GM18517 (cell line): ENCODE measurements at regions not wholly inside any gene's neighbourhood (a gene's known extent, or its start where the extent isn't known, plus 50 kb on each side); places are given as distances from the start of the nearest gene placed in this dataset.

Source experiments
- ATAC-seq: cut with Tn5 transposase; IDR thresholded peaks from one replicate; pipeline ENCODE4 v1.9.1; 2021; ENCODE audit warnings: mild to moderate bottlenecking, moderate library complexity; ENCODE audit not compliant: unreplicated experiment

GRCh38 chr6:139497345-139497961 lies 123.0 kb upstream of the CITED2 start:
- no peak for ATAC-seq

- ATAC-seq: no peak
Measured at GRCh38 chr6:139496654-139497344, 122.4 kb upstream of the CITED2 start.

- no peak for ATAC-seq
Measured at GRCh38 chr6:139494376-139494990, 120.0 kb upstream of the CITED2 start.

- ATAC-seq: peak; percentile 83
Measured at GRCh38 chr6:139490482-139490881, 116.0 kb upstream of the CITED2 start.

GRCh38 chr6:139486476-139486799 lies 112.0 kb upstream of the CITED2 start:
- no peak for ATAC-seq

- ATAC-seq: no peak
Measured at GRCh38 chr6:139485742-139486475, 111.5 kb upstream of the CITED2 start.

GRCh38 chr6:139485185-139485584 lies 110.7 kb upstream of the CITED2 start:
- no peak for ATAC-seq

- no peak for ATAC-seq
Measured at GRCh38 chr6:139483079-139483478, 108.6 kb upstream of the CITED2 start.

- no peak for ATAC-seq
Measured at GRCh38 chr6:139482287-139482686, 107.8 kb upstream of the CITED2 start.

- no peak for ATAC-seq
Measured at GRCh38 chr6:139480356-139481165, 106.1 kb upstream of the CITED2 start.

GRCh38 chr6:139479433-139480222 lies 105.2 kb upstream of the CITED2 start:
- no peak for ATAC-seq

- ATAC-seq: no peak
Measured at GRCh38 chr6:139475646-139476045, 101.2 kb upstream of the CITED2 start.

GRCh38 chr6:139475241-139475640 lies 100.8 kb upstream of the CITED2 start:
- no peak for ATAC-seq

- peak; percentile 74 for ATAC-seq
Measured at GRCh38 chr6:139474145-139475108, 100.0 kb upstream of the CITED2 start.

GRCh38 chr6:139473731-139474130 lies 99.3 kb upstream of the CITED2 start:
- ATAC-seq: no peak

GRCh38 chr6:139473231-139473701 lies 98.8 kb upstream of the CITED2 start:
- ATAC-seq: no peak

GRCh38 chr6:139472351-139473015 lies 98.0 kb upstream of the CITED2 start:
- ATAC-seq: no peak

GRCh38 chr6:139470997-139471396 lies 96.5 kb upstream of the CITED2 start:
- ATAC-seq: no peak
